PC-3 (cell line): ENCODE measurements at regions not wholly inside any gene's neighbourhood (a gene's known extent, or its start where the extent isn't known, plus 50 kb on each side); places are given as distances from the start of the nearest gene placed in this dataset.

Source experiments
- EZH2 ChIP-seq: fragments of 300-600 bp; sonication (generic); IDR thresholded peaks from one replicate; pipeline ENCODE4 v1.6.1; 2017; ENCODE audit warnings: antibody characterized with exemption, mild to moderate bottlenecking, low read length; ENCODE audit not compliant: unreplicated experiment
- EZH2phosphoT487 ChIP-seq: fragments of 300-600 bp; sonication (generic); IDR thresholded peaks from 2 replicates; pipeline ENCODE4 v1.6.1; 2018; ENCODE audit warnings: mild to moderate bottlenecking, antibody characterized with exemption, low read length, borderline replicate concordance
- TF ChIP-seq, protein P1 (sequence below): fragments of 300-600 bp; sonication (generic); conservative IDR thresholded peaks from 2 replicates; pipeline ENCODE4 v1.5.1; 2017; ENCODE audit warnings: antibody characterized with exemption, low read depth, mild to moderate bottlenecking, low read length

DNA sequence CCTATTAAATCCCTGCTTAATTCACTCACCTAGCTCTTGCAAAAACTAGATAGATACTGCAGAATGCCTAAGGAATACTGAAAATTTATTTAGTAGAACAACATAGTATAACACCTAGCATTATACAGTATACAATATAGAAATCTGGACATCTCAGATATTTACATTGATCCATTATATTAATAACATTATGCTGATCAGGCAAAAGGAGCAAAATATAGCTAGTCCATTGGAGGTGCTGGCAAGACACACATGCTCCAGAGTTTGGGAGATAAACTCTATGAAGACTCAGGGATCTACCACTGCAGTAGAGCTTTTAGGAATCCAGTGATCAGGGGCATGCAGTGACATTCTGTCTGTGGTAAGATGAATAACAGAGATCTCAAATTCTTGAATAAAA is 357.6 kb downstream of the TBC1D4 start:
- TF ChIP-seq, protein P1, sequence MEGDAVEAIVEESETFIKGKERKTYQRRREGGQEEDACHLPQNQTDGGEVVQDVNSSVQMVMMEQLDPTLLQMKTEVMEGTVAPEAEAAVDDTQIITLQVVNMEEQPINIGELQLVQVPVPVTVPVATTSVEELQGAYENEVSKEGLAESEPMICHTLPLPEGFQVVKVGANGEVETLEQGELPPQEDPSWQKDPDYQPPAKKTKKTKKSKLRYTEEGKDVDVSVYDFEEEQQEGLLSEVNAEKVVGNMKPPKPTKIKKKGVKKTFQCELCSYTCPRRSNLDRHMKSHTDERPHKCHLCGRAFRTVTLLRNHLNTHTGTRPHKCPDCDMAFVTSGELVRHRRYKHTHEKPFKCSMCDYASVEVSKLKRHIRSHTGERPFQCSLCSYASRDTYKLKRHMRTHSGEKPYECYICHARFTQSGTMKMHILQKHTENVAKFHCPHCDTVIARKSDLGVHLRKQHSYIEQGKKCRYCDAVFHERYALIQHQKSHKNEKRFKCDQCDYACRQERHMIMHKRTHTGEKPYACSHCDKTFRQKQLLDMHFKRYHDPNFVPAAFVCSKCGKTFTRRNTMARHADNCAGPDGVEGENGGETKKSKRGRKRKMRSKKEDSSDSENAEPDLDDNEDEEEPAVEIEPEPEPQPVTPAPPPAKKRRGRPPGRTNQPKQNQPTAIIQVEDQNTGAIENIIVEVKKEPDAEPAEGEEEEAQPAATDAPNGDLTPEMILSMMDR, result no peak
- no peak for TF ChIP-seq EZH2
- no peak for TF ChIP-seq EZH2phosphoT487
